Panc1 (cell line): ENCODE measurements at regions not wholly inside any gene's neighbourhood (a gene's known extent, or its start where the extent isn't known, plus 50 kb on each side); places are given as distances from the start of the nearest gene placed in this dataset.

ENCODE experiments used
- CTCF ChIP-seq: fragments of 450-650 bp; IDR thresholded peaks from 2 replicates; pipeline ENCODE4 v1.5.1; 2017; ENCODE audit warnings: mild to moderate bottlenecking
- POLR2AphosphoS5 ChIP-seq: IDR thresholded peaks from 2 replicates; pipeline ENCODE4 v1.6.1; 2012; ENCODE audit warnings: mild to moderate bottlenecking, low read depth, low read length, moderate library complexity
- REST ChIP-seq, 2 experiments: IDR thresholded peaks; 2 replicates each; pipeline ENCODE4 v1.6.1; 2011 to 2012; ENCODE audit warnings: low read depth in 2 of 2, control low read depth in 1 of 2, low read length in 1 of 2, mild to moderate bottlenecking in 1 of 2, moderate library complexity in 1 of 2; ENCODE audit not compliant: insufficient read depth in 1 of 2
- SIN3A ChIP-seq: IDR thresholded peaks from 2 replicates; pipeline ENCODE4 v1.6.1; 2012; ENCODE audit warnings: low read depth, mild to moderate bottlenecking, low read length, moderate library complexity, borderline replicate concordance; ENCODE audit not compliant: insufficient read depth
- TCF7L2 ChIP-seq: IDR thresholded peaks from 2 replicates; pipeline ENCODE4 v1.6.1; 2011; ENCODE audit warnings: mild to moderate bottlenecking, low read depth, low read length, inconsistent platforms

- TF ChIP-seq CTCF, result no peak
- no peak for TF ChIP-seq POLR2AphosphoS5
- TF ChIP-seq REST (IDR thresholded peaks at IDR 0.05; ENCODE audit: insufficient read depth in 1 of 2, low read depth in 2 of 2, low read length in 1 of 2), result no peak
- TF ChIP-seq SIN3A, result no peak
- no peak for TF ChIP-seq TCF7L2
These were observed 514.8 kb upstream of the TENM3 start for GRCh38 chr4:181728305-181728966.
